ENCODE measurements at regions not wholly inside any gene's neighbourhood (a gene's known extent, or its start where the extent isn't known, plus 50 kb on each side); places are given as distances from the start of the nearest gene placed in this dataset.

DNA sequence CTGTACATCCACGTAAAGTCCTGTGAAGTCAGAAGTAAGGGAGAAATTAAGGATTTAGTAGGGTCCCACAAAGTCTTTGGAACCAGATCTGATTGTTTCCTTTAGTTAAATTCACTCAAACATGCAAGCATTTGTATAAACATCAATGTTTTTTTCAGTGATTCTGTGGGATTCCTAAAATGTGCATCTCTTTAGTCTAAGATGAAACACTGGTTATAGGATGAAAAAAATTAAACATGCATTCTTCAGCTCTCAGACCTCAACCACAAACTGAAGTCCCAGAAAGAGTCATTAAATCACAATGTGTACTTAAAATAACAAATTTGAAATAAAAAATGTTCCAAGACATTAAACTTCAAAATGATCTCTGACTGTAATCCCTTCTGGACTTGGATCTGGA is 76.5 kb upstream of the APCDD1 start:
- Histone ChIP-seq H3K27ac (no peak overlapping the region), H3K9me3 (no peaks in the 10 kb centered on the region), H3K4me1 (ENCODE audit: insufficient read depth) (peaks cover 1% of the 10 kb centered on the region), H3K27me3 (no peaks in the 10 kb centered on the region), H3K4me3 (no peak overlapping the region), H3K36me3 (no peaks in the 10 kb centered on the region)
- no peak for DNase-seq
- WGBS, 3 donors: 87 to 100% (median 88%) methylated on average over 1 of the region's 1 CpG
- intact Hi-C loops (cut with DNase I): no loop called here
- TF ChIP-seq EP300 (IDR thresholded peaks at IDR 0.05) (no peak), POLR2A (IDR thresholded peaks at IDR 0.05) (no peak)
- TF ChIP-seq, protein P1, sequence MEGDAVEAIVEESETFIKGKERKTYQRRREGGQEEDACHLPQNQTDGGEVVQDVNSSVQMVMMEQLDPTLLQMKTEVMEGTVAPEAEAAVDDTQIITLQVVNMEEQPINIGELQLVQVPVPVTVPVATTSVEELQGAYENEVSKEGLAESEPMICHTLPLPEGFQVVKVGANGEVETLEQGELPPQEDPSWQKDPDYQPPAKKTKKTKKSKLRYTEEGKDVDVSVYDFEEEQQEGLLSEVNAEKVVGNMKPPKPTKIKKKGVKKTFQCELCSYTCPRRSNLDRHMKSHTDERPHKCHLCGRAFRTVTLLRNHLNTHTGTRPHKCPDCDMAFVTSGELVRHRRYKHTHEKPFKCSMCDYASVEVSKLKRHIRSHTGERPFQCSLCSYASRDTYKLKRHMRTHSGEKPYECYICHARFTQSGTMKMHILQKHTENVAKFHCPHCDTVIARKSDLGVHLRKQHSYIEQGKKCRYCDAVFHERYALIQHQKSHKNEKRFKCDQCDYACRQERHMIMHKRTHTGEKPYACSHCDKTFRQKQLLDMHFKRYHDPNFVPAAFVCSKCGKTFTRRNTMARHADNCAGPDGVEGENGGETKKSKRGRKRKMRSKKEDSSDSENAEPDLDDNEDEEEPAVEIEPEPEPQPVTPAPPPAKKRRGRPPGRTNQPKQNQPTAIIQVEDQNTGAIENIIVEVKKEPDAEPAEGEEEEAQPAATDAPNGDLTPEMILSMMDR (IDR thresholded peaks at IDR 0.05): no peak

DNA sequence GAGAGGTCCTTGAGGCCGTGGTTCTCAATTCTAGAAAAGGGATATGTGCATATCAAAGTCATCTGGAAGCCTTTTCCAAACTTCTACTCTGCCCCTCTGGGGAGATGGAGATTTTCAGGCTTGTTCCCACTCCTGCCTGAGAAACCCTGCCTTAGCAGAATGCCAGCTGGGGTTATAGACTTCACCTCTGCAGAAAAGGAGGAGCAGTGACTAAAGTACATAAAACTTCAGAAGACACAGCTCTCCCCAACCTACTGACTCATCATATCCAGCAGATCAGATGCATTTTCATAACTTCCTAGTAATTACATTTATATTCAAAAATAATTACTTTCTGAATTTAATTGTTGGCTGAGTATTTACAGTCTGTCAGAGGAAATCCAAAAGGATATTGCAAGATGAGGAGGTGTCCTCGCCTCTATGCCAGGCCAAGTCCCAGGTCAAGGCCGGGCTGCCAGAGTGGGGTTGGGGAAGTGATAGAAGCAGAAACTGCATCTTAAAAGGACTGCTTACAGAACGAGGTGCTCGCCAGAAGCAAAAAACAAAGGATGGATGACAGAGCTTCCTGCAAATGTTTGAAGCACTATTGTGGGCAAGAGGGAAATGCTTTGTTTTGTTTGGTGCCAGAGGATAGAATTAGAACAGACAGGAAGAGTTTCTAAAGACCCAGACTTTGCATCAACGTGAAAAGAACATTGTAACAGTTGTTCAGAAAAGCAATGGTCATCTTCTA is 75.6 kb upstream of the APCDD1 start:
- H3K27ac ChIP-seq: no peak overlapping the region
- no peak overlapping the region for H3K4me3 ChIP-seq
- H3K36me3 ChIP-seq: no peaks in the 10 kb centered on the region
- WGBS, 3 donors: 34 to 50% (median 41%) methylated on average over 6 of the region's 6 CpGs
- no peaks in the 10 kb centered on the region for H3K27me3 ChIP-seq
- intact Hi-C loops (cut with DNase I): no loop called here
- peak in 1 of 5 donors; percentile 28 for DNase-seq
- H3K9me3 ChIP-seq: no peaks in the 10 kb centered on the region
- TF ChIP-seq EP300 (IDR thresholded peaks at IDR 0.05) (no peak), POLR2A (IDR thresholded peaks at IDR 0.05) (no peak)
- TF ChIP-seq, protein P1 (IDR thresholded peaks at IDR 0.05): no peak
- H3K4me1 ChIP-seq (ENCODE audit: insufficient read depth): peaks cover 1% of the 10 kb centered on the region

DNA sequence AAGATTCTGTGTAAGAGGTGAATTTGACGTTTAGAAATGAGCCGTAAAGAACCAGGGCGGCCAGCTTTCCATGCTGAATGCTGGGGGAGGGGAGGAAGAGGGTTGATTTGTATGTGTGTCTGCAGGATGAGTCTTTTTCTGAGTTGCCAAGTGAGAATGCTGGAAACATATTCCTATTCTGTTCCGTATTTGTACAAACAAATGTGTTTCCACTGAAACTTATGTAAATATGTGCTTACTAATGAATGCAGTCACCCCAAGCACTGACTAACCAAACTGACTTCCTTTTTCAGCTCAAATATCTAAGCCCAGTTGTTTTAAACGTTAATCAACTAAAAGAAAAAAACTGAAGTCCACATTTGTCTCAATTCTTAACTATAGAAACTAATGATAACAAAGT is 74.9 kb upstream of the APCDD1 start:
- intact Hi-C loops (cut with DNase I): no loop called here
- WGBS, 3 donors: 34 to 51% (median 38%) methylated on average over 5 of the region's 5 CpGs
- no peak for TF ChIP-seq POLR2A (IDR thresholded peaks at IDR 0.05)
- TF ChIP-seq, protein P1 (IDR thresholded peaks at IDR 0.05): no peak
- no peak for TF ChIP-seq EP300 (IDR thresholded peaks at IDR 0.05)
- no peak for DNase-seq
- no peaks in the 10 kb centered on the region for H3K27me3 ChIP-seq
- peaks cover 1% of the 10 kb centered on the region for H3K4me1 ChIP-seq (ENCODE audit: insufficient read depth)
- no peak overlapping the region for H3K4me3 ChIP-seq
- no peaks in the 10 kb centered on the region for H3K36me3 ChIP-seq
- H3K9me3 ChIP-seq: no peaks in the 10 kb centered on the region
- H3K27ac ChIP-seq: no peak overlapping the region

DNA sequence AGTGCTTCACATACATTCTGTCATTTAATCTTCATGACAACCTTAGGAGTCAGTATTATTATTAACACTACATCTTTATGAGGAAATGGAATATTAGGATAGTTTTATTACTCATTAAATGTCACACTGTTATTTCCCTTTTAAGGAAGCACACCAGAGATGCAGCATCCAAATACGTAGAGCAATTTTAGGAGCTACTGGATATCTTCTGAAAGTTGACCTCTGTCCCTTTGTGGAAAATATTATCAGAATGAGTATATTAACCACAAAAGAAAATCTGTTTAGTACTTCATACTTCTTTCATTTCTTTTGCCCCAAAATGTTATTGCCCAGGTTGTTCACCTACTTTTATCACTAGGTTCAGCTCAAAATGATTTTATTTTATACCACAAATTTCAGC is 72.9 kb upstream of the APCDD1 start:
- no peak for DNase-seq
- no peak overlapping the region for H3K27ac ChIP-seq
- peaks cover 7% of the 10 kb centered on the region for H3K4me1 ChIP-seq (ENCODE audit: insufficient read depth)
- intact Hi-C loops (cut with DNase I): no loop called here
- H3K27me3 ChIP-seq: no peaks in the 10 kb centered on the region
- TF ChIP-seq, protein P1 (IDR thresholded peaks at IDR 0.05): no peak
- no peak for TF ChIP-seq EP300 (IDR thresholded peaks at IDR 0.05)
- no peak for TF ChIP-seq POLR2A (IDR thresholded peaks at IDR 0.05)
- no peak overlapping the region for H3K4me3 ChIP-seq
- H3K36me3 ChIP-seq: no peaks in the 10 kb centered on the region
- no peaks in the 10 kb centered on the region for H3K9me3 ChIP-seq
- 63 to 71% (median 68%) methylated on average over 1 of the region's 1 CpG for WGBS, 3 donors

Data from ovary (tissue), 7 donors.